ENCODE measurements at regions not wholly inside any gene's neighbourhood (a gene's known extent, or its start where the extent isn't known, plus 50 kb on each side); places are given as distances from the start of the nearest gene placed in this dataset.
"Not testable (repeated sequence)": the region's sequence is repeated elsewhere in the genome, so short reads cannot be mapped to it uniquely, and the experiment has no call there.

GRCh38 chr21:6428498-6429092 is 4092.8 kb upstream of the TPTE start:
- not testable (repeated sequence) for DNase-seq (ENCODE audit: extremely low read depth in 1 of 2, low read depth in 1 of 2)

GRCh38 chr21:6429924-6430323 is 4091.5 kb upstream of the TPTE start:
- not testable (repeated sequence) for DNase-seq (ENCODE audit: extremely low read depth in 1 of 2, low read depth in 1 of 2)

GRCh38 chr21:6433149-6433548 is 4088.2 kb upstream of the TPTE start:
- DNase-seq (ENCODE audit: extremely low read depth in 1 of 2, low read depth in 1 of 2) = not testable (repeated sequence)

GRCh38 chr21:6436205-6436604 is 4085.2 kb upstream of the TPTE start:
- not testable (repeated sequence) for DNase-seq (ENCODE audit: extremely low read depth in 1 of 2, low read depth in 1 of 2)

- not testable (repeated sequence) for DNase-seq (ENCODE audit: extremely low read depth in 1 of 2, low read depth in 1 of 2)
These were observed 4084.2 kb upstream of the TPTE start for GRCh38 chr21:6436971-6437833.

GRCh38 chr21:6437834-6438187 is 4083.6 kb upstream of the TPTE start:
- not testable (repeated sequence) for DNase-seq (ENCODE audit: extremely low read depth in 1 of 2, low read depth in 1 of 2)

- DNase-seq (ENCODE audit: extremely low read depth in 1 of 2, low read depth in 1 of 2) = not testable (repeated sequence)
These were observed 4082.3 kb upstream of the TPTE start for GRCh38 chr21:6439058-6439457.

GRCh38 chr21:6454648-6455340 is 4066.6 kb upstream of the TPTE start:
- not testable (repeated sequence) for DNase-seq (ENCODE audit: extremely low read depth in 1 of 2, low read depth in 1 of 2)

GRCh38 chr21:6456011-6456661 is 4065.2 kb upstream of the TPTE start:
- DNase-seq (ENCODE audit: extremely low read depth in 1 of 2, low read depth in 1 of 2) = not testable (repeated sequence)

GRCh38 chr21:6459761-6460160 is 4061.6 kb upstream of the TPTE start:
- not testable (repeated sequence) for DNase-seq (ENCODE audit: extremely low read depth in 1 of 2, low read depth in 1 of 2)

- not testable (repeated sequence) for DNase-seq (ENCODE audit: extremely low read depth in 1 of 2, low read depth in 1 of 2)
These were observed 4060.0 kb upstream of the TPTE start for GRCh38 chr21:6461358-6461757.

GRCh38 chr21:6464419-6464818 is 4057.0 kb upstream of the TPTE start:
- DNase-seq (ENCODE audit: extremely low read depth in 1 of 2, low read depth in 1 of 2) = not testable (repeated sequence)

- not testable (repeated sequence) for DNase-seq (ENCODE audit: extremely low read depth in 1 of 2, low read depth in 1 of 2)
These were observed 4055.2 kb upstream of the TPTE start for GRCh38 chr21:6466081-6466698.

- DNase-seq (ENCODE audit: extremely low read depth in 1 of 2, low read depth in 1 of 2) = not testable (repeated sequence)
These were observed 4054.7 kb upstream of the TPTE start for GRCh38 chr21:6466707-6467106.

- not testable (repeated sequence) for DNase-seq (ENCODE audit: extremely low read depth in 1 of 2, low read depth in 1 of 2)
These were observed 4054.1 kb upstream of the TPTE start for GRCh38 chr21:6467189-6467774.

- DNase-seq (ENCODE audit: extremely low read depth in 1 of 2, low read depth in 1 of 2) = not testable (repeated sequence)
These were observed 4053.5 kb upstream of the TPTE start for GRCh38 chr21:6467907-6468306.

GRCh38 chr21:6468331-6468860 is 4053.0 kb upstream of the TPTE start:
- DNase-seq (ENCODE audit: extremely low read depth in 1 of 2, low read depth in 1 of 2) = not testable (repeated sequence)

- DNase-seq (ENCODE audit: extremely low read depth in 1 of 2, low read depth in 1 of 2) = not testable (repeated sequence)
These were observed 4047.0 kb upstream of the TPTE start for GRCh38 chr21:6474250-6474968.

GRCh38 chr21:6481116-6481515 is 4040.3 kb upstream of the TPTE start:
- not testable (repeated sequence) for DNase-seq (ENCODE audit: extremely low read depth in 1 of 2, low read depth in 1 of 2)
